ENCODE measurements at regions not wholly inside any gene's neighbourhood (a gene's known extent, or its start where the extent isn't known, plus 50 kb on each side); places are given as distances from the start of the nearest gene placed in this dataset.

- no peaks in the 10 kb centered on the region for H3K36me3 ChIP-seq
- no peaks in the 10 kb centered on the region for H3K9me3 ChIP-seq
- intact Hi-C loops (cut with DNase I) = no loop called here
- DNase-seq = no peak
- peaks cover 0 to 25% (median 9%) of the 10 kb centered on the region in 9 donors for H3K4me1 ChIP-seq
- no peak for TF ChIP-seq CTCF (IDR thresholded peaks at IDR 0.05)
- no peak overlapping the region for H3K4me3 ChIP-seq
- 71 to 80% methylated on average over 5 of the region's 5 CpGs for WGBS, 2 donors
- ATAC-seq = no peak
- no peaks in the 10 kb centered on the region for H3K27me3 ChIP-seq
- H3K27ac ChIP-seq = no peak overlapping the region
Observed at GRCh38 chr4:128470492-128471053, 183.0 kb upstream of the PGRMC2 start.

- no peaks in the 10 kb centered on the region for H3K27me3 ChIP-seq
- DNase-seq (peak in 1 of 2 donors; percentile 66), ATAC-seq (peak; percentile 77 to 91 (median 82))
- H3K4me3 ChIP-seq = peak overlapping the region in 1 of 10 donors; percentile 1
- WGBS, 2 donors = 30 to 32% methylated on average over 6 of the region's 6 CpGs
- no peaks in the 10 kb centered on the region for H3K36me3 ChIP-seq
- no peaks in the 10 kb centered on the region for H3K9me3 ChIP-seq
- peaks cover 0 to 25% (median 9%) of the 10 kb centered on the region in 9 donors for H3K4me1 ChIP-seq
- TF ChIP-seq CTCF (IDR thresholded peaks at IDR 0.05) = no peak
- intact Hi-C loops (cut with DNase I) = loop anchor here in 3 of 10 donors (5.0 to 10.0 kb wide), 2 partner anchors 49 to 56 kb away; no protein-coding TSS in a partner anchor
- H3K27ac ChIP-seq = peak overlapping the region in 7 of 10 donors; percentile 7 to 67 (median 39)
Observed at GRCh38 chr4:128468123-128468989, 180.7 kb upstream of the PGRMC2 start.

- ATAC-seq (no peak), DNase-seq (no peak)
- 47 to 52% methylated on average over 2 of the region's 2 CpGs for WGBS, 2 donors
- intact Hi-C loops (cut with DNase I) = loop anchor here in 3 of 10 donors (5.0 to 10.0 kb wide), 2 partner anchors 52 to 59 kb away; no protein-coding TSS in a partner anchor
- Histone ChIP-seq H3K4me3 (no peak overlapping the region), H3K27ac (no peak overlapping the region), H3K27me3 (no peaks in the 10 kb centered on the region), H3K36me3 (no peaks in the 10 kb centered on the region), H3K4me1 (peaks cover 0 to 23% (median 10%) of the 10 kb centered on the region in 9 donors), H3K9me3 (no peaks in the 10 kb centered on the region)
- no peak for TF ChIP-seq CTCF (IDR thresholded peaks at IDR 0.05)
Observed at GRCh38 chr4:128465523-128465922, 177.9 kb upstream of the PGRMC2 start.

- Histone ChIP-seq H3K36me3 (no peaks in the 10 kb centered on the region), H3K9me3 (no peaks in the 10 kb centered on the region), H3K4me1 (peaks cover 0 to 17% (median 4%) of the 10 kb centered on the region in 9 donors), H3K27ac (no peak overlapping the region), H3K4me3 (no peak overlapping the region), H3K27me3 (no peaks in the 10 kb centered on the region)
- intact Hi-C loops (cut with DNase I) = loop anchor here in 1 of 10 donors (10.0 kb wide), 1 partner anchor 62 kb away; no protein-coding TSS in a partner anchor
- no peak for DNase-seq
- 98 to 99% methylated on average over 2 of the region's 2 CpGs for WGBS, 2 donors
- TF ChIP-seq CTCF (IDR thresholded peaks at IDR 0.05) = no peak
- no peak for ATAC-seq
Observed at GRCh38 chr4:128463006-128463405, 175.4 kb upstream of the PGRMC2 start.

Measured in heart right ventricle (tissue), 16 donors.